NCI-H1417 treated with DMSO at 0.1 percent for 48 hours (cell line): ENCODE measurements at regions not wholly inside any gene's neighbourhood (a gene's known extent, or its start where the extent isn't known, plus 50 kb on each side); places are given as distances from the start of the nearest gene placed in this dataset.

Experiments
- DNase-seq: peaks from one replicate; lab custom pipeline; 2025; lab: John Stamatoyannopoulos, UW

DNA sequence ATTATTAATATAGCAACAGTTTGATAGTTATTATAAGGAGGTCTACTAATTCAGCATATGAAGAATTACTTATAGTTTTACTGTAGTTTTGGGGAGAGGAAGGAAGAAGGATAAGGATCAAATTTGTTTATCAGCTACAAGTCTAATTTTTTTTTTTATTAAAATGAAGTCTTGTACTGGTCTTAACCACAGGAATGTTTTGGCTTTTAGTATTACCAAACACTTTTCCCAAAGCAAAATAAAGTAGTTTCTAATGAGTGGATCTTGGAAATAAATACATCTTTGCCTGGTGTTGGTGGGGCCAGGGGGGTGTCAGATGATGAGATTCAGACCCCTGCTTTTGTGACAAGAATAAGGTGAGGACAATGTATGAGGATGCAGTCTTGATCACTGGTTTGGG, 57.2 kb upstream of the ZDHHC17 start:
- no peak for DNase-seq

DNA sequence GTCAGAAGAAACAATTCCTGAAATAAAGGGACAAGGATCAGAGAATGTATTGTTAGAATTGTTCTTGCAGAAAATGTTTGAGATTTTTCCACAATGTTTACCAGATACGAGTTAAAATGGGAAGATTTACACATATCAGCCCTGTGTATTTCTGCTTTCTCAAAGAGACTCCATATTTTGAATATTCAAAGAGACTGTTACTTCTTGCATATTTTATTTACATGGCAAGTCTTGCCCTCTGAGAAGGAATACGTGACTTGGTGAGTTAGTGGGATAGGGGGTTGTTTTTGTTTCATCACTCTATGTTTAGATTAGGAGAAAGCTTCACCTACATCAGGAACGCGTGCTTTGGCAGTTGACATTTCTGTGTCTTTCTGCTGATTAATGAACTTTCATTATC, 56.1 kb upstream of the ZDHHC17 start:
- DNase-seq, result no peak

DNA sequence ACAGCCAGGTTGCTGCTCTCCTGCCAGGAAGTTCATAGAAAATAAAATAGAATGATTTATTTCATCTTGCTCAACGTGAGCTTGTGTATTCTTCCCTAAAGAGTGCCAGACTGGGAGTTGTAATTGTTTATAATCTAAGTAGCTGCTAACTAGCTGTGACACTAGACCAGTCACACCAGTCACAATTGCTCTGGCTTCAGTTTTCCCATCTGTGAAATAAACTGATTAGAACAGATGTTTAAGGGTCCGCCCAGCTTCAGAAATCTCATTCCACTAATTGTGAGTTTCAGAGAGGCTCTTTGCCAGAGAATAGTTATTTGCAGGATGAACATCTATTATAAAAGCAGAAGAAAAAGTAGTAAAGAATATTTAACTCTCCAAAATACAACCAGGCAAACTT, 55.6 kb upstream of the ZDHHC17 start:
- DNase-seq, result no peak

DNA sequence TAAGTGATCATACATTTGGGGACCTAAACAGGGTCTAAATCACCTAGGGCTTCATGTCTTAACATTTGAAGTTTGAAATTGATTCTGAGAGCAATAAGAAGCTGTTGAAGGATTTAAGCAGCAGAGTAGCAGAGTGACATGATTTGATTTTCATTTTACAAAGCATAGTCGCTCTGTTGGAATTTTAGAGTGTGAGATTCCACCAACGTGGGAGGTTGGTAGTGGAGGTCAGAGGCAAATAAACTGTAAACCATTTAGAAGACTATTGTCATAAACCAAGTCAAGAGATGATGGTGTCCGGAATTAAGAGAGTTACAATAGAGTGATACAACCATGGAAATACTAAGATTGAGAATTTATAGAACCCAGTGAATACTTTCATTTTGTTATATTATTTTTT, 52.7 kb upstream of the ZDHHC17 start:
- DNase-seq, result no peak

DNA sequence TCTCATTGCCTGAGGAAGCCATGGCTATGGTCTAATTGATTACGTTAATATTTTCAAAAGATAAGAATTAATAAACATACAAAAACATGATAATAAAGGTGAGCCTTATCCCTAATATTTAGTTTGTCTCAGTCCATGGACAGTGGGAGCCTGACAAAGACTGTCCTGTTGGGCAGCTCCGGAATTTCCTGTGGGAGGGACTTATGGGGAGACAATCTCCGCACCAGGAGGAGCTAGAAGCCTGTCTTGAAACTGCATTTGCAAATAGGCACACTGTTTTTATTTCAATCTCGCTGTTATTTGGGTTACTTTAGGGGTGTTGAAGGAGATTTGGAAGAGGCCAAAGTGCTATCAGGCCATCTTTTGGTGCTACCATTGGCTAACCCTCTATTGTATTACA, 50.8 kb upstream of the ZDHHC17 start:
- DNase-seq, result no peak

DNA sequence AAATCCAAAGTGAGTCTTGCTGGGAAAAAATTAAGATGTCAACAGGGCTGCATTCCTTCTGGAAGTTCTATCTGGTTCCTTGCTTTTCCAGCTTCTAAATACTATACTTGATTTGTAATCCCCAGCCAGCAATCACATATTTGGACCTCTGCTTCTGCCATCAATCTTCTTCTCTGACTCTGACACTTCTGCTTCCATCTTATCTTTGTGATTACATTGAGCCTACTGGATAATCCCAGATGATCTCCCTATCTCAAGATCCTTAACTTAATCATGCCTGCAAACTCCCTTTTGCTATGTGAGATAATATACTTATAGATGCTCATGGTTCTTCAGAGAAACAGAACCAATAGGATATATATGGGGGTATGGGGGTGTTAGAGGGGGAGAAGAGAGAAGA, 49.9 kb upstream of the ZDHHC17 start:
- no peak for DNase-seq
